ENCODE measurements at regions not wholly inside any gene's neighbourhood (a gene's known extent, or its start where the extent isn't known, plus 50 kb on each side); places are given as distances from the start of the nearest gene placed in this dataset.

DNA sequence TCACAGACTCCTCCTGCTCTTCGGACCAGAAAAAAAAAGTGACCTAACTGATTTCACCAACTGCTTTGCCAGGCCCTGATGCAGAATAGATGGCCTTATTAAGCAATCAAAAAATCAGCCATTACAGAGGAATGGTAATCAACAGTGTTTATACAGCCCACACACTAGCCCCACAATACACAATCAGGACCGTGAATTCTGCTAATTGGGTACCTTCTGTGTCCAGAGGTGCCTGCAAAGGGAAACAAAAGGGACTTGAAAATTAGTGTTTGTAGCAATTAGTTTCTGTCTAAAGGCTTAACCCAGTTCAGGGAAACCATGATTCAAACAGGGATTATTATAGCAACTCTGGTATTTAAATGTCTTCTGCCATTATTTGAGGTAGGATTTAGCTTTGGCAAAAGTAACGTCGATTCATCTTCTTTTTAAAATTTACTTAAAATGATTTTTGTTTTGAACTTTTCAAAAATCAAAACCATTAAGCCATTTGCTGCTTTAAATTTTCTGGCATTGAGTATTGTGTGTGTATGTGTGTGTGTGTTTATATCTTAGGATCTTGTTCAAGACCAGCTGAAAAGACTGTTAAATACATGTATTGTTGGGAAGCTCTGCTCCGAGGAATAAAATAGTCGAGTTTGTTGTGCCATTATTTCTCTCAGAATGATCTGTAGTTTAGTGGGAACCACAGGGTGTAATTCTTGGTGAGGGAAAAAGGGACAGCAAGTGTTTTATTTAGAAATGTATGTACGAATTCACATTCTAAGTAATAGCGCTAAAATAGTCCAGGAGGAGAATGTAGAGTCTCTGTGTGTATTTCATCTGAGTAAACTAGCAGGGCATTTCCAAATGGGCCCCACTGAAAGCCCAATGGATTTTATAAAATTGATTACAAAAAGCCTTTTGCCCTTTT, 156.1 kb downstream of the PTCSC3 start:
- no peak overlapping the region for H3K4me2 ChIP-seq (ENCODE audit: insufficient read depth, low read length)
- no peaks in the 10 kb centered on the region for H3K4me1 ChIP-seq (replicated peaks in 1 of 2; ENCODE audit: control insufficient read depth in 2 of 2, insufficient read depth in 2 of 2, low read length in 2 of 2)
- CTCF ChIA-PET (ENCODE audit: low intra/inter-chr PET ratio), result no interaction called here
- in situ Hi-C loops (cut with MboI) (no loop called here), intact Hi-C loops (cut with micrococcal nuclease) (no loop called here)
- H3K9ac ChIP-seq (ENCODE audit: insufficient read depth in 1 of 2, low read depth in 2 of 2, low read length in 2 of 2), result no peak overlapping the region
- H3K4me3 ChIP-seq, result no peak overlapping the region
- H3K9me1 ChIP-seq (ENCODE audit: control insufficient read depth, insufficient read depth, low read length), result no peaks in the 10 kb centered on the region
- no peaks in the 10 kb centered on the region for H3K36me3 ChIP-seq (ENCODE audit: control insufficient read depth, insufficient read depth, low read length)
- no peak for FAIRE-seq
- no peaks in the 10 kb centered on the region for H3K9me3 ChIP-seq (replicated peaks; ENCODE audit: control insufficient read depth, insufficient read depth, low read depth, low read length)
- H3K27ac ChIP-seq (ENCODE audit: extremely low read depth, low read depth, low read length), result no peak overlapping the region
- H3K27me3 ChIP-seq (ENCODE audit: control insufficient read depth in 2 of 2, insufficient read depth in 2 of 2, low read length in 2 of 2), result no peaks in the 10 kb centered on the region; a peak in 1 of 5 replicates
- ATAC-seq, result no peak
- DNase-seq (ENCODE audit: extremely low read depth in 1 of 4, low spot score in 3 of 4), result no peak
- POLR2A ChIA-PET, result no interaction called here
- no peak overlapping the region for H2AFZ ChIP-seq (ENCODE audit: low read depth, low read length)
- no peaks in the 10 kb centered on the region for H4K20me1 ChIP-seq (replicated peaks; ENCODE audit: control insufficient read depth, insufficient read depth, low read length)
- WGBS (ENCODE audit: insufficient coverage, low coverage, missing lambda C conversion rate), result 0% methylated on average over 8 of the region's 8 CpGs
- no TSS peak for BruUV-seq (replicated peaks)
- H3K79me2 ChIP-seq (ENCODE audit: control insufficient read depth, insufficient read depth, low read length), result no peaks in the 10 kb centered on the region
- no peak for TF ChIP-seq GTF2E2 (tag; IDR thresholded peaks at IDR 0.05)
- TF ChIP-seq, protein P1, sequence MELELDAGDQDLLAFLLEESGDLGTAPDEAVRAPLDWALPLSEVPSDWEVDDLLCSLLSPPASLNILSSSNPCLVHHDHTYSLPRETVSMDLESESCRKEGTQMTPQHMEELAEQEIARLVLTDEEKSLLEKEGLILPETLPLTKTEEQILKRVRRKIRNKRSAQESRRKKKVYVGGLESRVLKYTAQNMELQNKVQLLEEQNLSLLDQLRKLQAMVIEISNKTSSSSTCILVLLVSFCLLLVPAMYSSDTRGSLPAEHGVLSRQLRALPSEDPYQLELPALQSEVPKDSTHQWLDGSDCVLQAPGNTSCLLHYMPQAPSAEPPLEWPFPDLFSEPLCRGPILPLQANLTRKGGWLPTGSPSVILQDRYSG (tag; conservative IDR thresholded peaks at IDR 0.05; ENCODE audit: low read depth), result no peak
- TF ChIP-seq, protein P2, sequence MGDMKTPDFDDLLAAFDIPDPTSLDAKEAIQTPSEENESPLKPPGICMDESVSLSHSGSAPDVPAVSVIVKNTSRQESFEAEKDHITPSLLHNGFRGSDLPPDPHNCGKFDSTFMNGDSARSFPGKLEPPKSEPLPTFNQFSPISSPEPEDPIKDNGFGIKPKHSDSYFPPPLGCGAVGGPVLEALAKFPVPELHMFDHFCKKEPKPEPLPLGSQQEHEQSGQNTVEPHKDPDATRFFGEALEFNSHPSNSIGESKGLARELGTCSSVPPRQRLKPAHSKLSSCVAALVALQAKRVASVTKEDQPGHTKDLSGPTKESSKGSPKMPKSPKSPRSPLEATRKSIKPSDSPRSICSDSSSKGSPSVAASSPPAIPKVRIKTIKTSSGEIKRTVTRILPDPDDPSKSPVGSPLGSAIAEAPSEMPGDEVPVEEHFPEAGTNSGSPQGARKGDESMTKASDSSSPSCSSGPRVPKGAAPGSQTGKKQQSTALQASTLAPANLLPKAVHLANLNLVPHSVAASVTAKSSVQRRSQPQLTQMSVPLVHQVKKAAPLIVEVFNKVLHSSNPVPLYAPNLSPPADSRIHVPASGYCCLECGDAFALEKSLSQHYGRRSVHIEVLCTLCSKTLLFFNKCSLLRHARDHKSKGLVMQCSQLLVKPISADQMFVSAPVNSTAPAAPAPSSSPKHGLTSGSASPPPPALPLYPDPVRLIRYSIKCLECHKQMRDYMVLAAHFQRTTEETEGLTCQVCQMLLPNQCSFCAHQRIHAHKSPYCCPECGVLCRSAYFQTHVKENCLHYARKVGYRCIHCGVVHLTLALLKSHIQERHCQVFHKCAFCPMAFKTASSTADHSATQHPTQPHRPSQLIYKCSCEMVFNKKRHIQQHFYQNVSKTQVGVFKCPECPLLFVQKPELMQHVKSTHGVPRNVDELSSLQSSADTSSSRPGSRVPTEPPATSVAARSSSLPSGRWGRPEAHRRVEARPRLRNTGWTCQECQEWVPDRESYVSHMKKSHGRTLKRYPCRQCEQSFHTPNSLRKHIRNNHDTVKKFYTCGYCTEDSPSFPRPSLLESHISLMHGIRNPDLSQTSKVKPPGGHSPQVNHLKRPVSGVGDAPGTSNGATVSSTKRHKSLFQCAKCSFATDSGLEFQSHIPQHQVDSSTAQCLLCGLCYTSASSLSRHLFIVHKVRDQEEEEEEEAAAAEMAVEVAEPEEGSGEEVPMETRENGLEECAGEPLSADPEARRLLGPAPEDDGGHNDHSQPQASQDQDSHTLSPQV (IDR thresholded peaks at IDR 0.05), result no peak
- no peak for TF ChIP-seq MCM3 (IDR thresholded peaks at IDR 0.05)
- no peak for TF ChIP-seq NFYB (IDR thresholded peaks at IDR 0.05; ENCODE audit: extremely low read depth, insufficient read length)
- no peak for TF ChIP-seq MAFG (tag; conservative IDR thresholded peaks at IDR 0.05)
- no peak for TF ChIP-seq HNRNPUL1 (IDR thresholded peaks at IDR 0.05; ENCODE audit: low read length)
- TF ChIP-seq PHTF2 (CRISPR knock-in tag; IDR thresholded peaks at IDR 0.05), result no peak
- no peak for TF ChIP-seq POLR2AphosphoS5 (IDR thresholded peaks at IDR 0.05; ENCODE audit: control insufficient read depth, insufficient read depth, low read depth, low read length)
- no peak for TF ChIP-seq TBL1XR1 (IDR thresholded peaks at IDR 0.05; ENCODE audit: low read length in 2 of 2)
- TF ChIP-seq, protein P3, sequence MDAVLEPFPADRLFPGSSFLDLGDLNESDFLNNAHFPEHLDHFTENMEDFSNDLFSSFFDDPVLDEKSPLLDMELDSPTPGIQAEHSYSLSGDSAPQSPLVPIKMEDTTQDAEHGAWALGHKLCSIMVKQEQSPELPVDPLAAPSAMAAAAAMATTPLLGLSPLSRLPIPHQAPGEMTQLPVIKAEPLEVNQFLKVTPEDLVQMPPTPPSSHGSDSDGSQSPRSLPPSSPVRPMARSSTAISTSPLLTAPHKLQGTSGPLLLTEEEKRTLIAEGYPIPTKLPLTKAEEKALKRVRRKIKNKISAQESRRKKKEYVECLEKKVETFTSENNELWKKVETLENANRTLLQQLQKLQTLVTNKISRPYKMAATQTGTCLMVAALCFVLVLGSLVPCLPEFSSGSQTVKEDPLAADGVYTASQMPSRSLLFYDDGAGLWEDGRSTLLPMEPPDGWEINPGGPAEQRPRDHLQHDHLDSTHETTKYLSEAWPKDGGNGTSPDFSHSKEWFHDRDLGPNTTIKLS (IDR thresholded peaks at IDR 0.05; ENCODE audit: borderline replicate concordance, low read depth), result no peak
- TF ChIP-seq RFX1 (IDR thresholded peaks at IDR 0.05), result no peak
- no peak for TF ChIP-seq EP400 (IDR thresholded peaks at IDR 0.05)
- no peak for TF ChIP-seq ZNF133 (CRISPR knock-in tag; IDR thresholded peaks at IDR 0.05)

Measured in K562 (cell line).